Activated B cell treated with CpG ODN at 0.5 μM for 24 hours (primary cell): ENCODE measurements at regions not wholly inside any gene's neighbourhood (a gene's known extent, or its start where the extent isn't known, plus 50 kb on each side); places are given as distances from the start of the nearest gene placed in this dataset.
A peak's percentile ranks its signal among the peaks of the same experiment; 100 is the strongest.

ENCODE experiments used
- ATAC-seq: fragments of 200-7000 bp; cut with Tn5 transposase; one replicate; pipeline ENCODE4 v1.10.0; 2021; ENCODE audit warnings: low read depth, mild to moderate bottlenecking, moderate library complexity
- CTCF ChIA-PET: fragments of 350-600 bp; sonication (Branson Sonifier 250); formaldehyde crosslinking; loops from one replicate; lab custom pipeline; 2021; ENCODE audit warnings: antibody characterized with exemption; lab: Charles Lee
- POLR2A ChIA-PET: fragments of 350-600 bp; sonication (Branson Sonifier 250); formaldehyde crosslinking; loops from one replicate; lab custom pipeline; 2021; ENCODE audit warnings: antibody characterized with exemption; lab: Charles Lee
- DNase-seq: peaks from one replicate; pipeline ENCODE4 v3.0.0; 2022
- H3K27ac Mint-ChIP-seq: one replicate; pipeline ENCODE4 v1.8.0; 2020; ENCODE audit warnings: mixed read lengths
- H3K27me3 Mint-ChIP-seq: one replicate; pipeline ENCODE4 v1.8.0; 2021; ENCODE audit warnings: mixed read lengths
- H3K36me3 Mint-ChIP-seq: one replicate; pipeline ENCODE4 v1.8.0; 2021; ENCODE audit warnings: low read depth, mixed read lengths
- H3K4me1 Mint-ChIP-seq: one replicate; pipeline ENCODE4 v1.8.0; 2021; ENCODE audit warnings: mixed read lengths
- H3K4me3 Mint-ChIP-seq: one replicate; pipeline ENCODE4 v1.8.0; 2020; ENCODE audit warnings: mild to moderate bottlenecking, mixed read lengths
- H3K9me3 Mint-ChIP-seq: one replicate; pipeline ENCODE4 v1.8.0; 2020; ENCODE audit warnings: mixed read lengths
- intact Hi-C: fragments of 100-400 bp; cut with micrococcal nuclease; formaldehyde crosslinking; loops from one replicate; pipeline ENCODE4 v1.15.1; 2024
- TF ChIP-seq, protein P1 (sequence below): fragments of 200-600 bp; IDR thresholded peaks from one replicate; pipeline ENCODE4 v1.8.0; 2022; ENCODE audit warnings: antibody characterized with exemption, mild to moderate bottlenecking

DNA sequence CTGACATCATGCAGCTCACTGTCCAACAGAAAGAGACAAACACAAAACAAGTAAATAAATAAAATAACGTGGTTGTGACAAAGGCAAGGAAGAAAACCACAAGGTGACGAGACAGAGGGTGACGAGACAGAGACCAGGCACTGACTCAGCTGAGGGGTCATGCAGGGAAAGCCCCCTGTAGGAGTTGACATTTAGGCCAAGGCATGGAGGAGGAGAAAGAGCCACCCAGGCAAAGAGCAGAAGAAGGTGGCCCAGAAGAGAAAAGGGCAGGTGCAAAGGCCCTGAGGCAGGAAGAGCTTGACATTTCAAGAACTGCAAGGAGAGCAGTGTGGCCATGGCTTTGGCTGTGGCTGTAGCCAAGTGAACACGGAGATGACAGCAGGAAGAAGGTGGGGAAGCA lies 65.1 kb upstream of the ID3 start:
- peak overlapping the region; percentile 55 for H3K4me3 Mint-ChIP-seq
- no peaks in the 10 kb centered on the region for H3K27me3 Mint-ChIP-seq
- ChIA-PET POLR2A (interaction anchor here (0.6 to 14.8 kb wide), 19 partner anchors 9 to 154 kb away, joined by 3 to 441 read pairs (median 5); partner anchors contain the start of genes ID3 and PITHD1), CTCF (interaction anchor here (0.7 to 3.3 kb wide), 8 partner anchors 10 to 79 kb away, joined by 3 to 12 read pairs (median 3); no protein-coding TSS in a partner anchor)
- H3K36me3 Mint-ChIP-seq = peaks cover 2% of the 10 kb centered on the region
- ATAC-seq (peak; percentile 45), DNase-seq (no peak)
- peak overlapping the region; percentile 86 for H3K27ac Mint-ChIP-seq
- H3K4me1 Mint-ChIP-seq = peaks cover 88% of the 10 kb centered on the region
- TF ChIP-seq, protein P1, sequence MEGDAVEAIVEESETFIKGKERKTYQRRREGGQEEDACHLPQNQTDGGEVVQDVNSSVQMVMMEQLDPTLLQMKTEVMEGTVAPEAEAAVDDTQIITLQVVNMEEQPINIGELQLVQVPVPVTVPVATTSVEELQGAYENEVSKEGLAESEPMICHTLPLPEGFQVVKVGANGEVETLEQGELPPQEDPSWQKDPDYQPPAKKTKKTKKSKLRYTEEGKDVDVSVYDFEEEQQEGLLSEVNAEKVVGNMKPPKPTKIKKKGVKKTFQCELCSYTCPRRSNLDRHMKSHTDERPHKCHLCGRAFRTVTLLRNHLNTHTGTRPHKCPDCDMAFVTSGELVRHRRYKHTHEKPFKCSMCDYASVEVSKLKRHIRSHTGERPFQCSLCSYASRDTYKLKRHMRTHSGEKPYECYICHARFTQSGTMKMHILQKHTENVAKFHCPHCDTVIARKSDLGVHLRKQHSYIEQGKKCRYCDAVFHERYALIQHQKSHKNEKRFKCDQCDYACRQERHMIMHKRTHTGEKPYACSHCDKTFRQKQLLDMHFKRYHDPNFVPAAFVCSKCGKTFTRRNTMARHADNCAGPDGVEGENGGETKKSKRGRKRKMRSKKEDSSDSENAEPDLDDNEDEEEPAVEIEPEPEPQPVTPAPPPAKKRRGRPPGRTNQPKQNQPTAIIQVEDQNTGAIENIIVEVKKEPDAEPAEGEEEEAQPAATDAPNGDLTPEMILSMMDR = no peak
- H3K9me3 Mint-ChIP-seq = peaks cover 7% of the 10 kb centered on the region
- intact Hi-C loops = loop anchor here (1.0 kb wide), 2 partner anchors 11 to 47 kb away; no protein-coding TSS in a partner anchor

DNA sequence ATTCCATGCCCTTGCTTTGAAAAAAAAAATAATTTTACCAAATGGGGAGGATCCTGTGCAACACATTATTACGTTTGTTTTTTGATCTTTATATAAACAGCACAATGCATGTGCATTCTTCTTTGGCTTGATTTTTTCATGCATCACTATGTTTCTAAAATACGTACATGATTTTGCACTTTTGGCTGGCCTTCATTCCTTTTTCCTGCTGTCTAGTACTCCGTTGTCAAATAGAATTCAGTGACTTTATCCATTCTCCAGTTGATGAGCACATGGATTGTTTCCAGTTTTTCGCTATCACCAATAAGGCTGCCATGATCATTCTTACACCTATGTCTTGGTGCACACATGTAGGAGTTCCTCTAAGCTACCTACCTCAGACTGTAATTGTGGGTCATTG lies 63.0 kb upstream of the ID3 start:
- intact Hi-C loops = no loop called here

DNA sequence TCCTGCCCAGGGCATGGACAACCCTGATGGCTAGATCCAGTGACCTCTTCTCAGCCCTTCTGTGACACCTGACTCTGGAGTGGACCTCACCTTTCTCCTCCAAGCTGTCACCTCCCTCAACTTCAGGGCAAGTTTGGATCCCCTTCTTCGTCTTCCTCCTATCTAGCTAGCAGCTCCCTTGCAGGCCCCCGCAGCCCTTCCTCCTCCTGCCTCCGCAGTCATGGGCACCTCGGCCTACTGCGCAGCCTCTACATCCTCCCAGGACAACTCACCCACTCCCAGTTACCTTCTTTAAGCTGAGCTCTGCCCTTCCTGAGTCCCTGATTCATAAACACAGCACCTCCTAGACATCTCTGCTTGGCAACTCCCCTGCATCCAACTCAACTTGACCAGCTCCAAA lies 61.3 kb upstream of the ID3 start:
- TF ChIP-seq, protein P1 = no peak
- intact Hi-C loops = no loop called here
- Mint-ChIP-seq H3K27ac (peak overlapping the region; percentile 91), H3K36me3 (peaks cover 2% of the 10 kb centered on the region), H3K9me3 (peaks cover 4% of the 10 kb centered on the region), H3K27me3 (no peaks in the 10 kb centered on the region), H3K4me1 (peaks cover 91% of the 10 kb centered on the region), H3K4me3 (peak overlapping the region; percentile 81)
- CTCF ChIA-PET = interaction anchor here (0.9 to 4.3 kb wide), 10 partner anchors 9 to 76 kb away, joined by 3 to 31 read pairs (median 7); partner anchors contain the start of gene ID3
- ATAC-seq (no peak), DNase-seq (no peak)
- POLR2A ChIA-PET = interaction anchor here (0.6 to 7.1 kb wide), 16 partner anchors 8 to 860 kb away, joined by 3 to 185 read pairs (median 10); partner anchors contain the start of gene ID3

More for the DNA sequence above, 63.0 kb upstream of the ID3 start:
- ATAC-seq = no peak
- H3K27me3 Mint-ChIP-seq = no peaks in the 10 kb centered on the region
- H3K9me3 Mint-ChIP-seq = peaks cover 7% of the 10 kb centered on the region
- TF ChIP-seq, protein P1 = no peak
- H3K36me3 Mint-ChIP-seq = peaks cover 2% of the 10 kb centered on the region
- ChIA-PET POLR2A (interaction anchor here (0.7 to 7.1 kb wide), 6 partner anchors 9 to 94 kb away, joined by 6 to 185 read pairs (median 62); partner anchors contain the start of gene ID3), CTCF (interaction anchor here (0.9 to 4.3 kb wide), 3 partner anchors 13 to 67 kb away, joined by 3 to 31 read pairs (median 4); no protein-coding TSS in a partner anchor)
- peak overlapping the region; percentile 42 for H3K27ac Mint-ChIP-seq
- DNase-seq = no peak
- H3K4me3 Mint-ChIP-seq = no peak overlapping the region
- peaks cover 91% of the 10 kb centered on the region for H3K4me1 Mint-ChIP-seq

DNA sequence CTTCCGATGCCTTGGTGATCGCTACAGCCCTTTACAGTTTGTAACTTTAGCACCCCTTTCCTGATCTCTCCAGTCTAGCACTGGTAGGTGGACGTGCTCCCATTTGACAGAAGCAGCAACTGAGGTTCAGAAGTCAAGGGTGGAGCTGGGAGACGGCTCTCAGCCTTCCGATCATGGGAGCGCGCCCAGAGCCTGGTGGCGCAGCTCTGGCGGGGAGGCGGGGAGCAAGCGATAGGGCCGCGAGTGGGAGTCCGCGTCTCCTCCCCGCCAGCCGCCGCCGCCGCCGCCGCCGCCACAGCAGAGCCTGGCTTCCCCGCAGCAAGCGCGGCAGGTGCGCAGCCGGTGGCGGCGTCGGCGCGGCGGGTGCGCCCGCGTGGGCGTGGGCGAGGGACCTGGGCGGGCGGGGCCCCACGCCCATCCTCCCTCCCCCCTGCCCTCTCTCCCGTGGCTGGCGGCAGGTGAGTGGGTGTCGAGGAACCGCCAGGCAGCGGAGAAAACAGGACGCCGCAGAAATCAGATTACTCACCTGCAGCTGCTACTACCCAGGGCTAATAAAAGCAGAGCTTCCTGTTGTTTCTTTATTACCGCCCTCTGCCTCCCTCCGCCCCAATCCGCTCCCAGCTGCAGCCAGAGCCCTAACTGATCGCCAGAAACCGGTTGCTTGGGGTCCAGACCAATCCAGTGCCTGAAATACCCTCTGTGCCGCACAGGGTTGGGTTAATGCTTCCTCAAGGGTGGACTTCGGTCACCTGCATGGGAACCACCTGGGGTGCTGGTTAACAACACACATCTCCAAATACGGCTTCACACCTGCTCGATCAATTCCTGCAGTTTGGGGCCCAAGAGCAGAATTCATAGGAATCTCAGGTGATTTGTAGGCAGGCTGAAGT lies 60.2 kb upstream of the ID3 start:
- peaks cover 1% of the 10 kb centered on the region for H3K36me3 Mint-ChIP-seq
- H3K27ac Mint-ChIP-seq = peak overlapping the region; percentile 91
- H3K9me3 Mint-ChIP-seq = peaks cover 3% of the 10 kb centered on the region
- peak overlapping the region; percentile 81 for H3K4me3 Mint-ChIP-seq
- H3K4me1 Mint-ChIP-seq = peaks cover 92% of the 10 kb centered on the region
- intact Hi-C loops = loop anchor here (1.0 to 2.0 kb wide), 6 partner anchors 10 to 65 kb away; partner anchors contain the start of gene ID3
- DNase-seq (peak; percentile 75), ATAC-seq (peak; percentile 81)
- TF ChIP-seq, protein P1 = no peak
- ChIA-PET POLR2A (interaction anchor here (0.6 to 7.1 kb wide), 23 partner anchors 8 to 861 kb away, joined by 3 to 185 read pairs (median 5); partner anchors contain the start of gene ID3), CTCF (interaction anchor here (0.6 to 4.3 kb wide), 9 partner anchors 15 to 122 kb away, joined by 3 to 31 read pairs (median 7); partner anchors contain the start of gene ID3)
- H3K27me3 Mint-ChIP-seq = no peaks in the 10 kb centered on the region
